ENCODE measurements at regions not wholly inside any gene's neighbourhood (a gene's known extent, or its start where the extent isn't known, plus 50 kb on each side); places are given as distances from the start of the nearest gene placed in this dataset.
"Not testable (repeated sequence)": the region's sequence is repeated elsewhere in the genome, so short reads cannot be mapped to it uniquely, and the experiment has no call there.

- no peak for DNase-seq
Observed at GRCh38 chr12:62163368-62163767, 96.8 kb upstream of the USP15 start.

- no peak for DNase-seq
Observed at GRCh38 chr12:62164036-62164435, 96.2 kb upstream of the USP15 start.

- no peak for DNase-seq
Observed at GRCh38 chr12:62166525-62166924, 93.7 kb upstream of the USP15 start.

GRCh38 chr12:62168411-62168810, 91.8 kb upstream of the USP15 start:
- DNase-seq: no peak

GRCh38 chr12:62170241-62170640, 90.0 kb upstream of the USP15 start:
- DNase-seq: no peak

- no peak for DNase-seq
Observed at GRCh38 chr12:62190689-62191490, 69.3 kb upstream of the USP15 start.

GRCh38 chr12:62191491-62192179, 68.6 kb upstream of the USP15 start:
- no peak for DNase-seq

GRCh38 chr12:62192180-62192902, 67.9 kb upstream of the USP15 start:
- DNase-seq: peak; percentile 58 to 61

- DNase-seq: no peak
Observed at GRCh38 chr12:62192903-62193250, 67.3 kb upstream of the USP15 start.

- no peak for DNase-seq
Observed at GRCh38 chr12:62194031-62194430, 66.2 kb upstream of the USP15 start.

GRCh38 chr12:62194616-62195015, 65.6 kb upstream of the USP15 start:
- no peak for DNase-seq

GRCh38 chr12:62196146-62196545, 64.1 kb upstream of the USP15 start:
- no peak for DNase-seq

- DNase-seq: not testable (repeated sequence)
Observed at GRCh38 chr12:62202861-62203260, 57.3 kb upstream of the USP15 start.

- no peak for DNase-seq
Observed at GRCh38 chr12:62205346-62205745, 54.9 kb upstream of the USP15 start.

- no peak for DNase-seq
Observed at GRCh38 chr12:62207248-62207647, 53.0 kb upstream of the USP15 start.
